HS-27A (cell line): ENCODE measurements at regions not wholly inside any gene's neighbourhood (a gene's known extent, or its start where the extent isn't known, plus 50 kb on each side); places are given as distances from the start of the nearest gene placed in this dataset.

ENCODE experiments used
- DNase-seq: peaks from one replicate; pipeline ENCODE4 v3.0.0-alpha.2; 2012; ENCODE audit warnings: low read depth, missing footprints

GRCh38 chr10:4581929-4582328 lies 244.1 kb upstream of the AKR1E2 start:
- no peak for DNase-seq

GRCh38 chr10:4579844-4580243 lies 246.2 kb upstream of the AKR1E2 start:
- DNase-seq, result no peak

- no peak for DNase-seq
These were observed 249.8 kb upstream of the AKR1E2 start for GRCh38 chr10:4576206-4576605.

GRCh38 chr10:4569151-4569550 lies 256.9 kb upstream of the AKR1E2 start:
- DNase-seq, result no peak

GRCh38 chr10:4568731-4569130 lies 257.3 kb upstream of the AKR1E2 start:
- no peak for DNase-seq

GRCh38 chr10:4568086-4568485 lies 257.9 kb upstream of the AKR1E2 start:
- DNase-seq, result no peak

GRCh38 chr10:4567637-4568036 lies 258.4 kb upstream of the AKR1E2 start:
- no peak for DNase-seq

GRCh38 chr10:4566011-4566410 lies 260.0 kb upstream of the AKR1E2 start:
- DNase-seq, result no peak

- DNase-seq, result no peak
These were observed 264.7 kb upstream of the AKR1E2 start for GRCh38 chr10:4561296-4561695.

GRCh38 chr10:4557469-4557868 lies 268.5 kb upstream of the AKR1E2 start:
- no peak for DNase-seq

GRCh38 chr10:4556527-4556926 lies 269.5 kb upstream of the AKR1E2 start:
- DNase-seq, result no peak

GRCh38 chr10:4555920-4556319 lies 270.1 kb upstream of the AKR1E2 start:
- no peak for DNase-seq

- DNase-seq, result no peak
These were observed 276.8 kb upstream of the AKR1E2 start for GRCh38 chr10:4549139-4549653.

GRCh38 chr10:4546931-4547330 lies 279.1 kb upstream of the AKR1E2 start:
- no peak for DNase-seq

- no peak for DNase-seq
These were observed 279.5 kb upstream of the AKR1E2 start for GRCh38 chr10:4546500-4546899.

GRCh38 chr10:4545062-4545461 lies 280.9 kb upstream of the AKR1E2 start:
- DNase-seq, result no peak

GRCh38 chr10:4543938-4544533 lies 282.0 kb upstream of the AKR1E2 start:
- no peak for DNase-seq

- DNase-seq, result peak; percentile 71
These were observed 284.7 kb upstream of the AKR1E2 start for GRCh38 chr10:4541292-4541691.

- DNase-seq, result no peak
These were observed 288.0 kb upstream of the AKR1E2 start for GRCh38 chr10:4538016-4538415.

- DNase-seq, result no peak
These were observed 290.5 kb upstream of the AKR1E2 start for GRCh38 chr10:4535521-4535920.

GRCh38 chr10:4533621-4534020 lies 292.4 kb upstream of the AKR1E2 start:
- no peak for DNase-seq

GRCh38 chr10:4532976-4533375 lies 293.0 kb upstream of the AKR1E2 start:
- no peak for DNase-seq

- DNase-seq, result no peak
These were observed 293.5 kb upstream of the AKR1E2 start for GRCh38 chr10:4532467-4532866.

- no peak for DNase-seq
These were observed 294.0 kb upstream of the AKR1E2 start for GRCh38 chr10:4532011-4532410.
